ENCODE measurements at regions not wholly inside any gene's neighbourhood (a gene's known extent, or its start where the extent isn't known, plus 50 kb on each side); places are given as distances from the start of the nearest gene placed in this dataset.
"Not testable (repeated sequence)": the region's sequence is repeated elsewhere in the genome, so short reads cannot be mapped to it uniquely, and the experiment has no call there.

- H3K4me3 Mint-ChIP-seq; CTCF ChIA-PET; H3K9me3 Mint-ChIP-seq; DNase-seq (ENCODE audit: low spot score); H3K27ac Mint-ChIP-seq; H3K27me3 Mint-ChIP-seq (ENCODE audit: low read depth); H3K4me1 Mint-ChIP-seq; ATAC-seq: not testable (repeated sequence)
- POLR2A ChIA-PET = interaction anchor here (0.6 kb wide), 1 partner anchor 135 kb away, joined by 3 read pairs; no protein-coding TSS in a partner anchor
- peaks cover 10% of the 10 kb centered on the region for H3K36me3 Mint-ChIP-seq
Observed at GRCh38 chr6:125643967-125644661, 105.3 kb upstream of the HEY2 start.

GRCh38 chr6:125647391-125647790, 102.0 kb upstream of the HEY2 start:
- H3K27ac Mint-ChIP-seq = no peak overlapping the region
- H3K27me3 Mint-ChIP-seq (ENCODE audit: low read depth) = peaks cover 3% of the 10 kb centered on the region; the same call in 1 of the 2 replicates

GRCh38 chr6:125653752-125654151, 95.7 kb upstream of the HEY2 start:
- H3K4me3 Mint-ChIP-seq; H3K36me3 Mint-ChIP-seq; ATAC-seq; DNase-seq (ENCODE audit: low spot score); CTCF ChIA-PET; POLR2A ChIA-PET; H3K9me3 Mint-ChIP-seq; H3K27ac Mint-ChIP-seq: not testable (repeated sequence)
- Mint-ChIP-seq H3K27me3 (ENCODE audit: low read depth) (peaks cover 31% of the 10 kb centered on the region), H3K4me1 (peaks cover 15% of the 10 kb centered on the region)

More at GRCh38 chr6:125647391-125647790, 102.0 kb upstream of the HEY2 start:
- peaks cover 8% of the 10 kb centered on the region for H3K9me3 Mint-ChIP-seq
- H3K4me3 Mint-ChIP-seq = no peak overlapping the region
- TF ChIP-seq E2F4 (CRISPR knock-in tag; IDR thresholded peaks at IDR 0.05; ENCODE audit: borderline replicate concordance, low read depth) (no peak), JUN (CRISPR knock-in tag; IDR thresholded peaks at IDR 0.05) (no peak), TCF7 (CRISPR knock-in tag; IDR thresholded peaks at IDR 0.05; ENCODE audit: low read depth) (no peak), HMGXB4 (CRISPR knock-in tag; IDR thresholded peaks at IDR 0.05) (no peak), JAZF1 (CRISPR knock-in tag; IDR thresholded peaks at IDR 0.05) (no peak), ZNF512 (CRISPR knock-in tag; IDR thresholded peaks at IDR 0.05; ENCODE audit: borderline replicate concordance) (no peak), MXD4 (CRISPR knock-in tag; IDR thresholded peaks at IDR 0.05; ENCODE audit: borderline replicate concordance) (no peak), SOX15 (CRISPR knock-in tag; IDR thresholded peaks at IDR 0.05) (no peak), EMX1 (CRISPR knock-in tag; IDR thresholded peaks at IDR 0.05) (no peak), MAX (CRISPR knock-in tag; IDR thresholded peaks at IDR 0.05) (no peak), NFYB (CRISPR knock-in tag; conservative IDR thresholded peaks at IDR 0.05; ENCODE audit: low read depth) (no peak), SMAD4 (CRISPR knock-in tag; IDR thresholded peaks at IDR 0.05) (no peak), ZNF416 (CRISPR knock-in tag; IDR thresholded peaks at IDR 0.05) (no peak), KAT7 (CRISPR knock-in tag; IDR thresholded peaks at IDR 0.05; ENCODE audit: borderline replicate concordance) (no peak), GTF2I (CRISPR knock-in tag; conservative IDR thresholded peaks at IDR 0.05) (no peak), RORB (CRISPR knock-in tag; IDR thresholded peaks at IDR 0.05) (no peak)
- TF ChIP-seq, protein P1, sequence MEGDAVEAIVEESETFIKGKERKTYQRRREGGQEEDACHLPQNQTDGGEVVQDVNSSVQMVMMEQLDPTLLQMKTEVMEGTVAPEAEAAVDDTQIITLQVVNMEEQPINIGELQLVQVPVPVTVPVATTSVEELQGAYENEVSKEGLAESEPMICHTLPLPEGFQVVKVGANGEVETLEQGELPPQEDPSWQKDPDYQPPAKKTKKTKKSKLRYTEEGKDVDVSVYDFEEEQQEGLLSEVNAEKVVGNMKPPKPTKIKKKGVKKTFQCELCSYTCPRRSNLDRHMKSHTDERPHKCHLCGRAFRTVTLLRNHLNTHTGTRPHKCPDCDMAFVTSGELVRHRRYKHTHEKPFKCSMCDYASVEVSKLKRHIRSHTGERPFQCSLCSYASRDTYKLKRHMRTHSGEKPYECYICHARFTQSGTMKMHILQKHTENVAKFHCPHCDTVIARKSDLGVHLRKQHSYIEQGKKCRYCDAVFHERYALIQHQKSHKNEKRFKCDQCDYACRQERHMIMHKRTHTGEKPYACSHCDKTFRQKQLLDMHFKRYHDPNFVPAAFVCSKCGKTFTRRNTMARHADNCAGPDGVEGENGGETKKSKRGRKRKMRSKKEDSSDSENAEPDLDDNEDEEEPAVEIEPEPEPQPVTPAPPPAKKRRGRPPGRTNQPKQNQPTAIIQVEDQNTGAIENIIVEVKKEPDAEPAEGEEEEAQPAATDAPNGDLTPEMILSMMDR (IDR thresholded peaks at IDR 0.05) = no peak
- peaks cover 10% of the 10 kb centered on the region for H3K36me3 Mint-ChIP-seq
- ATAC-seq (no peak), DNase-seq (ENCODE audit: low spot score) (no peak)
- 0 out of 2 replicates have a peak, but pooled peaks cover 4% of the 10 kb centered on the region for H3K4me1 Mint-ChIP-seq
- POLR2A ChIA-PET = no interaction called here
- CTCF ChIA-PET = no interaction called here

Measured in WTC11 (cell line).